GM19395 (cell line): ENCODE measurements at regions not wholly inside any gene's neighbourhood (a gene's known extent, or its start where the extent isn't known, plus 50 kb on each side); places are given as distances from the start of the nearest gene placed in this dataset.

ENCODE experiments used
- ATAC-seq: cut with Tn5 transposase; IDR thresholded peaks from one replicate; pipeline ENCODE4 v1.9.1; 2021; ENCODE audit warnings: mild to moderate bottlenecking, moderate library complexity; ENCODE audit not compliant: unreplicated experiment

- ATAC-seq = no peak
Measured at GRCh38 chr2:78263571-78263970, 741.4 kb upstream of the LRRTM4 start.

DNA sequence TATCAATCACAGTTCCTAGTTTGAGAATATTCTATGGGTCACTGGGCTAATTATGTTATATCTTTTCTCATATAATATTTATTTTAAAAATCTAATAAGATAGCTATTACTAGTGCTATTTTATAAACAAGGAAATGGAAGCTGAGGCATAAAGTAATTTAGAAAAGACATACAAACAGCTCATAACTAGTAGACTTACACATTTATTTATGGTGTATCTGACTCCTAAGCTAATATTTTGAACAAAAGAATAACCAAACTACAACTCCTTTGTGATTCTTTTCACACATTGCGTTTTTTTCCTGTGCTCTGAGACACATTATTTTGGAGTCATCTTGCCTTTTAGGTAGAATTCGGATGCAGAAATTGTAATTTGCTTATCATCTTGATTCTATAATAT lies 742.0 kb upstream of the LRRTM4 start:
- ATAC-seq = no peak

GRCh38 chr2:78281164-78281563 lies 744.3 kb upstream of the REG3G start:
- ATAC-seq = no peak

GRCh38 chr2:78290581-78291214 lies 734.8 kb upstream of the REG3G start:
- no peak for ATAC-seq

DNA sequence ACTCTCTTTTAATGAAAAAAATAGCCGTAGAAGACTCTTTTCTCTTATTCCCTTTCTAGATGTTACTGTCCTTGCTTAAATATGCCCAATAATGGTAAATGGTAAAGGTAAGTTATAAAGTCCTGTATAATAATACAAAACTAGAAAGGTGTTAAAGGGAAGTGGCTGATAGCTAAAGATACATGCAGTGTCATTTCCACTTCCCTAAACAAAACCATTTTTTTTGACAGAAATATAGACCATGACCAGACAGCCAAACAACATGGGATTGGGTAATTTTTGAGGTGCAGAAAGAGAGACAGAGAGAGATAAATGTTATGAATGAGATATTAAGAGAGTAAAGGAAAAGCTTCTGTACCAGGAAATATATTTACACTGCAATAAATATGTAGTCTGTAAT lies 731.7 kb upstream of the REG3G start:
- no peak for ATAC-seq

GRCh38 chr2:78301166-78301789 lies 724.2 kb upstream of the REG3G start:
- ATAC-seq = no peak

GRCh38 chr2:78304678-78305077 lies 720.8 kb upstream of the REG3G start:
- ATAC-seq = no peak

DNA sequence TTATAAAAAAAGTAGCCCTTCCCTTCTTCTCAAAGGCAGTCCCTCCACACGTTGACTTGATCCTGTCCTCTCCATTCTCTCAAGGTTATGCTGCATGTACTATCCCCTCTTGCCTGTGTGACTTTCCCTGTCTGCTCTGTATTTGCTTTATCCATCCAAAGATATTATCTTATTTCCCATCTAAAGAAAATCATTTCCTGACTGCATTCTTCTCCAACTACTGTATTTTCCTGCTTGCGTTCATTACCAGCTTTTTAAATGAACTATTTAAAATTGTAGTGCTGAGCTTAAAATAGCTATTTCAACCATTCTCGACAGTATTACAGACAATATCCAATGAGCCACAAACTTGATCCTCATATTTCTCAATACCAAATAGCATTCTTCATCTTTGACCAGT lies 716.0 kb upstream of the REG3G start:
- no peak for ATAC-seq

- ATAC-seq = no peak
Measured at GRCh38 chr2:78315368-78315767, 710.1 kb upstream of the REG3G start.

- no peak for ATAC-seq
Measured at GRCh38 chr2:78318275-78318674, 707.2 kb upstream of the REG3G start.

GRCh38 chr2:78330193-78330592 lies 695.3 kb upstream of the REG3G start:
- no peak for ATAC-seq

GRCh38 chr2:78351208-78351607 lies 674.3 kb upstream of the REG3G start:
- ATAC-seq = no peak

- ATAC-seq = no peak
Measured at GRCh38 chr2:78353168-78353567, 672.3 kb upstream of the REG3G start.

DNA sequence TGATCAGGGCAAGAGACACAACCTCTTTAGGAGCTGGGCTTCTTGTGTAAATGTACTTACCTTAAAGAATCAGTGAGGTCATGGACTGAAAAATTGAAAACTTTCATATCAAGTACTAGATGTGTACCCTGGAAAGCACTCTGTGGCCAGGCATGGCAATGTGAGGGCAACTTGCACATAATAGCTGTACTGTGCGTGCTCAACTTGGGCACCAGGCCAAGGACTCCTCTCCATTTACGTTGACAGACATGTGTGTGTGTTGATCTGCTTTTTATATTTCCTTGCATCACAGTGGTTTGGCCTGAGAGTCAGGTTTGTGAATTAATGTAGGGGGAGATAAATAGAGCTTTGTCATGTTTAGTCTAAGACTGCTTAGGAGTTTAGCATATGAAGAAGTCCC lies 669.5 kb upstream of the REG3G start:
- ATAC-seq = no peak

GRCh38 chr2:78383576-78383975 lies 641.9 kb upstream of the REG3G start:
- no peak for ATAC-seq

- ATAC-seq = no peak
Measured at GRCh38 chr2:78397198-78397597, 628.3 kb upstream of the REG3G start.

- ATAC-seq = no peak
Measured at GRCh38 chr2:78407960-78408794, 617.3 kb upstream of the REG3G start.

- no peak for ATAC-seq
Measured at GRCh38 chr2:78408795-78409118, 616.7 kb upstream of the REG3G start.

DNA sequence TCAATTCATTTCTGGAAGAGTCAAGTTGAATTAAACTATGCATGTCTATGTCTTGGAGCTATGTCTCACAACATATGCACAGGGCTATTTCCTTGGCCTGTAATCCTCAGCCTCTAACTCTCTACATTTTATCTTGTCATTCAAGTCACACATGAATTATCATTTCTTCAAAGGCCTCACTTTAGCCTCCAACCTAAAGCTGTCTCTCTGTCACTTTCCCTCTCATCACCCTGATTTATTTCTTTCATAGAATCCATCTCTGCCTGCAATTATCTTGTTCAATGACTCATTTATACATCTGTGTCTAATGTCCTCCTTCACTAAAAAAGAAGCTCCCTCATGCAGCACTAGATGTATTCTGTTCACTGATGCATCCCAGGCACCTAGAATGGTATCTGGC lies 614.2 kb upstream of the REG3G start:
- ATAC-seq = no peak

DNA sequence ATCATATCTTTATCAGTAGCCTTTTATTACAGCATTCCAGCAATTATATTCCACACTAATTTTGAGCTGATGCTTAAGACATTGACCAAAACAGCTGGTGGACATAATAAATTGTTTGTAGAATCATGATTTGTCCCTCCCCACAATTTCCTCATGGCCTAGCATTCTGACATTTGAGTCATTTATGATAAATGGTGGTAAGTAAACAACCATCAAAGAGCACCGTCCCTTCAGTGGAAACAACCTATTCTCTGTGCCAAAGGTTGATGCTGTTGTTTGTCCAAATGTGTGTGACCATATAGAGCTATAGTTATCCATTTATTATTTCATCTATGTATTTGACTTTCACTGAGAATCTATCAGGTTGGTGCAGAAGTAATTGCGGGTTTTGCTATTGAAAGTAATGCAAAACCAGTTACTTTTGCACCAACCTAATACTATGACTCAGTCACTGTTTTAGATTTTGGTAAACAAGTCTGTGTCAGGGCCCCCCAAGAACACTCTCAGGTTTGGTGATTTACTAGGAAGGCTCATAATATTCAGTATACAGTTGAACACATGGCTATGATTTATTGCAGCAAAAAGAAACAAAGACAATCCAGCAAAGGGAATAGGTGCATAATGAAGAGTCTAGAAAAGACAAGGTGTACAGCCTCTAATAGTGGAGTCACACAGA lies 608.7 kb upstream of the REG3G start:
- ATAC-seq = no peak

- no peak for ATAC-seq
Measured at GRCh38 chr2:78417355-78417754, 608.1 kb upstream of the REG3G start.

DNA sequence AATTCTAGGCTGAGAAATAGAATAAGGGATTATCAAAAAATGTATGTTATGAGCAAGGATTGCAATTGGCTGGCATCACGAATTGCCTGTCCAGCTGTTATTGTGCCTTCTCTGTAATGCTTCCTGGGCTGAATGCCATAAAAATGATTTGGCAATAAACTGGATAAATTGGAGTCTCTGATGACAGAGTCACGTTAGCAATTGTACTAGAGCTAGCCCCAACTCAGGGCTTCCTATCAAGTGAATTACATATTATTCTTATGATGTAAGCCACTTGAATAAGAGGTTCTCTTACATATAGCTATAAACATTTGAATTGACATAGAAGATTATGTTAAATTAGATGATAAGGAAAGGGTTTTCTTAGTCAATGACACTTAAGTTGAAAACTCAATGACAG lies 607.5 kb upstream of the REG3G start:
- no peak for ATAC-seq
